Mucosa of descending colon (tissue), 3 donors: ENCODE measurements at regions not wholly inside any gene's neighbourhood (a gene's known extent, or its start where the extent isn't known, plus 50 kb on each side); places are given as distances from the start of the nearest gene placed in this dataset.

Source experiments
- ATAC-seq: fragments of 200-7000 bp; cut with Tn5 transposase; one replicate; pipeline ENCODE4 v1.9.1; 2020; ENCODE audit warnings: mild to moderate bottlenecking, moderate library complexity
- DNase-seq, 3 donors: peaks; one replicate each; pipeline ENCODE4 v3.0.0-alpha.2; 2020
- H3K36me3 ChIP-seq: fragments of 200-600 bp; one replicate; pipeline ENCODE4 v1.8.0; 2021; ENCODE audit warnings: low read depth, mild to moderate bottlenecking
- H3K4me1 ChIP-seq: fragments of 200-600 bp; one replicate; pipeline ENCODE4 v1.8.0; 2021; ENCODE audit warnings: low read depth, mild to moderate bottlenecking
- H3K4me3 ChIP-seq: fragments of 200-600 bp; one replicate; pipeline ENCODE4 v1.8.0; 2021; ENCODE audit warnings: mild to moderate bottlenecking
- H3K9me3 ChIP-seq: fragments of 200-600 bp; one replicate; pipeline ENCODE4 v1.8.0; 2021; ENCODE audit warnings: mild to moderate bottlenecking
- CTCF ChIP-seq: fragments of 200-600 bp; IDR thresholded peaks from one replicate; pipeline ENCODE4 v1.8.0; 2022; ENCODE audit warnings: antibody characterized with exemption, mild to moderate bottlenecking
- intact Hi-C, 2 donors: fragments of 100-400 bp; cut with DNase I in 1 of 2; cut with micrococcal nuclease in 1 of 2; formaldehyde crosslinking; loops; one replicate each; pipeline versions ENCODE4 v1.11.0 to v1.11.1; 2022; cut with DNase I, micrococcal nuclease
- donor health status: DM: no; HTN: no; CAD: no; lungs with moderate emphysema.
- donor health status: DM: no; HTN: no; CAD: no.
- donor health status: DM: no; HTN: yes; CAD: no.

- intact Hi-C loops = no loop called here
- TF ChIP-seq CTCF = no peak
- ATAC-seq (no peak), DNase-seq (no peak)
- H3K4me3 ChIP-seq = no peak overlapping the region
- no peaks in the 10 kb centered on the region for H3K4me1 ChIP-seq
- no peaks in the 10 kb centered on the region for H3K9me3 ChIP-seq
- no peaks in the 10 kb centered on the region for H3K36me3 ChIP-seq
These were observed 112.8 kb downstream of the LINC00237 start for GRCh38 chr20:20993372-20993771.

GRCh38 chr20:20992686-20993360, 113.3 kb downstream of the LINC00237 start:
- Histone ChIP-seq H3K36me3 (no peaks in the 10 kb centered on the region), H3K9me3 (no peaks in the 10 kb centered on the region), H3K4me1 (no peaks in the 10 kb centered on the region), H3K4me3 (no peak overlapping the region)
- intact Hi-C loops = no loop called here
- ATAC-seq = no peak
- DNase-seq = no peak
- no peak for TF ChIP-seq CTCF

- no peak overlapping the region for H3K4me3 ChIP-seq
- DNase-seq = no peak
- intact Hi-C loops = no loop called here
- ATAC-seq = no peak
- no peaks in the 10 kb centered on the region for H3K4me1 ChIP-seq
- H3K9me3 ChIP-seq = no peaks in the 10 kb centered on the region
- TF ChIP-seq CTCF = no peak
- H3K36me3 ChIP-seq = no peaks in the 10 kb centered on the region
These were observed 113.9 kb downstream of the LINC00237 start for GRCh38 chr20:20992277-20992676.

GRCh38 chr20:20989081-20989480, 117.1 kb downstream of the LINC00237 start:
- no peak for TF ChIP-seq CTCF
- Histone ChIP-seq H3K4me3 (no peak overlapping the region), H3K9me3 (no peaks in the 10 kb centered on the region), H3K36me3 (no peaks in the 10 kb centered on the region), H3K4me1 (no peaks in the 10 kb centered on the region)
- DNase-seq (no peak), ATAC-seq (no peak)
- intact Hi-C loops = no loop called here

GRCh38 chr20:20979934-20980333, 126.2 kb downstream of the LINC00237 start:
- Histone ChIP-seq H3K9me3 (no peaks in the 10 kb centered on the region), H3K4me3 (no peak overlapping the region), H3K4me1 (no peaks in the 10 kb centered on the region), H3K36me3 (no peaks in the 10 kb centered on the region)
- ATAC-seq (no peak), DNase-seq (no peak)
- TF ChIP-seq CTCF = no peak
- intact Hi-C loops = no loop called here

GRCh38 chr20:20977786-20978185, 128.4 kb downstream of the LINC00237 start:
- H3K4me3 ChIP-seq = no peak overlapping the region
- H3K9me3 ChIP-seq = no peaks in the 10 kb centered on the region
- no peak for TF ChIP-seq CTCF
- ATAC-seq (no peak), DNase-seq (no peak)
- H3K36me3 ChIP-seq = no peaks in the 10 kb centered on the region
- no peaks in the 10 kb centered on the region for H3K4me1 ChIP-seq
- intact Hi-C loops = no loop called here
